ENCODE measurements at regions not wholly inside any gene's neighbourhood (a gene's known extent, or its start where the extent isn't known, plus 50 kb on each side); places are given as distances from the start of the nearest gene placed in this dataset.

DNA sequence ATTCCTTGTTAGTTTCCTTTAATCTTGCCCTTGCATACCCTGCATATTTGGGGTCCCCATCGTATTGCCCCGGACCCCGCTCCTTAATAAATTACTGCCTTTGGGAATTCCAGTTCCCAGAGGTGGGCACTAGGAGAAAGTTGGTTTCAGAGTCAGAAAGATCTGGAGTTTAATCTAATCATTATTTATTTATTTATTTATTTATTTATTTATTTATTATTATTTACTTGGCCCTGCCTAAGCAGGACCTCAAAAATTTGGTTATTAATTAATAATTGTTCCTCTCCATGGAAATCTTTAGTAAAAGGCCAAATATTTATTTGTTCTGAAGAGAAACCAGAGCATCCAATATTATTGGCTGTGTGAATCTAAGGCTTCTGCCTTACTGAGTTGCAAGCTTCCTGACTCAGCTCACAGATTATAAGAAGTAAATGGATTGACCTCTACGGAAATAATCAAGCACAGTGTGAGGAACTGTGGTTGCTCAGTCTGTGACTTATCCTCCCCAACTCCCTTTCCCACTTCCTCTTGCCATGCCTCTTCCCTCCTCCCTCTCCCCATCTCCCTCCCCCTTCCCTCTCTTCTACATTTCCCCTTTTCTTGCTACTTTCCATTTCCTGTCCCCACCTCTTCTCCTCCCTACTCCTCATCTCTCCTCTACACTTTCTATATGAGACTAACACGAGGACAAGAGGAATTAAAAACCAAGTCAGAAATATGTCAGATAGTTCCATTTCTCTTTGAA, 61.5 kb upstream of the AP1S2 start:
- DNase-seq (ENCODE audit: low read depth in 3 of 3), result no peak

- no peak for DNase-seq (ENCODE audit: low read depth in 3 of 3)
Measured at GRCh38 chrX:15914486-15914885, 59.9 kb upstream of the AP1S2 start.

- no peak for DNase-seq (ENCODE audit: low read depth in 3 of 3)
Measured at GRCh38 chrX:15913146-15913545, 58.5 kb upstream of the AP1S2 start.

DNA sequence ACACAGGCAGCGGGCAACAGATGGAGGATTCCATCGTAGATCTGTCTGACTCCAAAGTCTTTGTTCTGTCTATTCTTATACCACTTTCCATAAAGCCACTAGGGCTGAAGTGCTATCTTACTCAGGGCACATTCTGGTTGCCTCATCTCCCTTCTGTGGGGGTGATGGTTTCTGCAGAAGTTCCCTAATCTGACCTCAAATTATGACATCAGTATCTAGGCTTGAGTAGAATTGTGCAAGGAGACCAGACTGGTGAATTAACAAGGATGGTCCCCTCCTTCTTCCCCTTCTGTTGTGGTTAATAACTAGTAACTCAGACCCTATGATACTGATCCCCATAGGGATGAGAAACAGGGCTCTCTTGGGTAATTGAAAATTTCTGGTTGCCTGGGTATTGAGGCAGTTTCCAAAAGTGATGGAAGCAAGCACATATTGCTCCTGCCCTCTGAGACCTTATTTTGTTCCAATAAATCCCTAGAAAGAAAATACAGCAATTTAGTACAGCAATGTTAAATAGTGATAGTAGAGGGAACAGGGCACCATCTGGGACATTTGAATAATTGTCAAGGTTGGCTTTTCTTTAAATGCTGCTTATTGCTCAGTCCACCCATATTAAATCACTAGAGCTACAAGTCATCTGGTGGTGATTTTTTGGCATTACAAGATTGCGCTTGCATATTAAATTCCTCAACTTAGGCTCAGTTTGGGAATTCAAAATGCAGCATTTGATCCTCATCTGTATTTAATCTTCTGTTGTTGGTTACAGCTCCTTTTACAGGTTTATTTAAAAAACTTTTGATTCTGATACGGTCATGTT, 57.3 kb upstream of the AP1S2 start:
- no peak for DNase-seq (ENCODE audit: low read depth in 3 of 3)

DNA sequence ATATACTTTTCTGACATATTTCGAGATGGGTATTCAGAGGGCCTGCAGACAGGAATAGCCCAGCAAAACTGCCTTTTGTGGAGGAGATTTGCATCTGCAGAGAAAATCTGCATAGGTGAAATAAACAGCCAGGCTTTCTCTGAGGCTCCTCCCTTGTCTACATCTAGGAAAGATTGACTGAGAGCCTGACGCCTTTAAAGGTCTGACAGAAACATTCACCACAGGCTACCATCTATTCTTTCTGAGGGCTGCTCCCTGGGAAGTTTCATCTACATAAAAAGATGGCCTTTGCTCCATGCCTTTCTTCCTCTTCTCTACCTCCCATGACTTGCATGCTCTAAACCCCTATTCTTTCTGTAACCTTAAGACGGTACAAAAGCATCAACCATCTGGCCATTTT, 55.0 kb upstream of the AP1S2 start:
- DNase-seq (ENCODE audit: low read depth in 3 of 3), result no peak

DNA sequence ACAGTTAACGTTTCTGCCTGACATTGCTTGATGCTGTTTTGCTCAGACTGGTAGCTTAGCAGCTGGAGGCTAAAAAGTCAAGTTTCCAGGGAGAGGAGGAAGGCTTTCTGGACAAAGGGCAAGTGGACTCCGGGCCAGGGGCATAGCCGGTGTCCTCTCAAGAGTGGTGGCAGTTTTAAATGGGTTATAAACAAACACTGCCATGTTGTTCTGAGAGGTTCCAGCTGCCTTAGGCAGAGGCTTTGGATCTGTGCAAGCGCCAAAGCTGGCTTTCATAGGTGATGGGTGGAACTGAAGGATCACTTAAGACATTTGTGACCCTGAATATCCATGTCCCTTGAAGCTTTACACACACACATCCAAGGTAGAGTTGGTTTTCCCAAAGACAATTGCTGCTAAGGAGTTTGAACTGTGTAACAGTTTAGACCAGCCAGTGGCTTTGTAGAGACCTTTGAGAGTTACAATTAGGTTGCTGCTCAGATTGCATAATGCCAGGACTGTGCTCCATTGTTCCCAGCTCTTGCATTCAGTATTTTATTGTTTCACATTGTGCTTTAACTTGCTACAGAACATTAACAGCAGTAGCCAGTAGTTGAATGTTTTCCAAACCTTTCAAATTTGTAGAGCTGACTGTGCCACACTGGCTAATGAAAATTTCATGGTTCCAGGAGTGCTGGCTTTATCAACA, 54.1 kb upstream of the AP1S2 start:
- no peak for DNase-seq (ENCODE audit: low read depth in 3 of 3)

- no peak for DNase-seq (ENCODE audit: low read depth in 3 of 3)
Measured at GRCh38 chrX:15906041-15906943, 51.7 kb upstream of the AP1S2 start.
